Sigmoid colon (tissue), 4 donors: ENCODE measurements at regions not wholly inside any gene's neighbourhood (a gene's known extent, or its start where the extent isn't known, plus 50 kb on each side); places are given as distances from the start of the nearest gene placed in this dataset.

Source experiments
- EP300 ChIP-seq, 4 donors: sonication (generic); formaldehyde crosslinking; IDR thresholded peaks; one replicate each; pipeline ENCODE4 v1.6.1; 2017; ENCODE audit warnings: antibody characterized with exemption in 4 of 4
- POLR2A ChIP-seq, 2 donors: fragments of 450-650 bp; IDR thresholded peaks; one replicate each; pipeline ENCODE4 v1.6.1; 2016; ENCODE audit warnings: antibody characterized with exemption in 2 of 2, mild to moderate bottlenecking in 2 of 2, moderate library complexity in 2 of 2
- POLR2AphosphoS5 ChIP-seq, 4 donors: sonication (generic); formaldehyde crosslinking; IDR thresholded peaks; one replicate each; pipeline ENCODE4 v1.6.1; 2017; ENCODE audit warnings: antibody characterized with exemption in 4 of 4
- TF ChIP-seq, protein P1 (sequence below), 4 experiments: fragments of 450-650 bp in 3 of 4; fragments of 200-600 bp in 1 of 4; IDR thresholded peaks; one replicate each; pipeline ENCODE4 v1.5.1; 2016 to 2019; ENCODE audit warnings: antibody characterized with exemption in 4 of 4, mild to moderate bottlenecking in 3 of 4, moderate library complexity in 2 of 4

DNA sequence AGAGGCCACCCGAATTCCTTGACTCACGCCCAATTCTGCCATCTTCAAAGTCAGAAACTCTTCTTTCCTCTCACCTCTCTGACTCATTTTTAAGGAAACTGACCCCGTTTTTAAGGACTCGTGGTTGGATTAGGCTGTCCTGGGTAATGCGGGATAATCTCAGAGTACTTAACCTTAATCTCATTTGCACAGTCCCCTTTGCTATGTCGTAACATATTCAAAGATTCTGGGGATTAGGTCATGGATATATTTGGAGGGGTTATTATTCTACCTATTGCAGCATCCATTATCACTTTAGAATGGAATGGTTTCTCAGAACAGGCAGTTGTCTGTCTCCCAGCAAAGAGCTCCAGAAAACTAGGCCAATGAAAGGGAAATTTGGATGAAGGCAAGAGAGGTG lies 80.8 kb upstream of the IL12B start:
- TF ChIP-seq EP300 (IDR thresholded peaks at IDR 0.05) = no peak
- TF ChIP-seq, protein P1, sequence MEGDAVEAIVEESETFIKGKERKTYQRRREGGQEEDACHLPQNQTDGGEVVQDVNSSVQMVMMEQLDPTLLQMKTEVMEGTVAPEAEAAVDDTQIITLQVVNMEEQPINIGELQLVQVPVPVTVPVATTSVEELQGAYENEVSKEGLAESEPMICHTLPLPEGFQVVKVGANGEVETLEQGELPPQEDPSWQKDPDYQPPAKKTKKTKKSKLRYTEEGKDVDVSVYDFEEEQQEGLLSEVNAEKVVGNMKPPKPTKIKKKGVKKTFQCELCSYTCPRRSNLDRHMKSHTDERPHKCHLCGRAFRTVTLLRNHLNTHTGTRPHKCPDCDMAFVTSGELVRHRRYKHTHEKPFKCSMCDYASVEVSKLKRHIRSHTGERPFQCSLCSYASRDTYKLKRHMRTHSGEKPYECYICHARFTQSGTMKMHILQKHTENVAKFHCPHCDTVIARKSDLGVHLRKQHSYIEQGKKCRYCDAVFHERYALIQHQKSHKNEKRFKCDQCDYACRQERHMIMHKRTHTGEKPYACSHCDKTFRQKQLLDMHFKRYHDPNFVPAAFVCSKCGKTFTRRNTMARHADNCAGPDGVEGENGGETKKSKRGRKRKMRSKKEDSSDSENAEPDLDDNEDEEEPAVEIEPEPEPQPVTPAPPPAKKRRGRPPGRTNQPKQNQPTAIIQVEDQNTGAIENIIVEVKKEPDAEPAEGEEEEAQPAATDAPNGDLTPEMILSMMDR (IDR thresholded peaks at IDR 0.05) = no peak
- TF ChIP-seq POLR2AphosphoS5 (IDR thresholded peaks at IDR 0.05) = no peak
- no peak for TF ChIP-seq POLR2A (IDR thresholded peaks at IDR 0.05)
